ENCODE measurements at regions not wholly inside any gene's neighbourhood (a gene's known extent, or its start where the extent isn't known, plus 50 kb on each side); places are given as distances from the start of the nearest gene placed in this dataset.

- TF ChIP-seq CTCF (IDR thresholded peaks at IDR 0.05; ENCODE audit: low read depth, low read length) (no peak), EZH2phosphoT487 (IDR thresholded peaks at IDR 0.05; ENCODE audit: low read depth) (no peak)
These were observed 576.3 kb downstream of the PCDH19 start for GRCh38 chrX:99833821-99834220.

All from OCI-LY3 (cell line).